Fibroblast of the aortic adventitia (primary cell): ENCODE measurements at regions not wholly inside any gene's neighbourhood (a gene's known extent, or its start where the extent isn't known, plus 50 kb on each side); places are given as distances from the start of the nearest gene placed in this dataset.
A peak's percentile ranks its signal among the peaks of the same experiment; 100 is the strongest.
"Not testable (repeated sequence)": the region's sequence is repeated elsewhere in the genome, so short reads cannot be mapped to it uniquely, and the experiment has no call there.

Experiments
- DNase-seq: peaks from one replicate; pipeline ENCODE4 v3.0.0-alpha.2; 2010; ENCODE audit warnings: low read depth
- H3K4me3 ChIP-seq: 2 replicates; pipeline ENCODE4 v1.5.1; 2011; ENCODE audit warnings: low read depth, mild to moderate bottlenecking, control low read depth, low read length, moderate library complexity
- CTCF ChIP-seq: IDR thresholded peaks from 2 replicates; pipeline ENCODE4 v1.5.1; 2011; ENCODE audit warnings: mild to moderate bottlenecking, low read length, control low read depth, inconsistent platforms; ENCODE audit not compliant: insufficient read depth

GRCh38 chr18:5707586-5707985 is 163.8 kb upstream of the EPB41L3 start:
- TF ChIP-seq CTCF = no peak
- H3K4me3 ChIP-seq = no peak overlapping the region

GRCh38 chr18:5705393-5705792 is 161.6 kb upstream of the EPB41L3 start:
- DNase-seq = no peak
- TF ChIP-seq CTCF = no peak
- H3K4me3 ChIP-seq = no peak overlapping the region

More at GRCh38 chr18:5707586-5707985, 163.8 kb upstream of the EPB41L3 start:
- DNase-seq = no peak

- TF ChIP-seq CTCF = no peak
- no peak for DNase-seq
- no peak overlapping the region for H3K4me3 ChIP-seq
Observed at GRCh38 chr18:5704847-5705246, 161.1 kb upstream of the EPB41L3 start.

GRCh38 chr18:5702016-5702415 is 158.2 kb upstream of the EPB41L3 start:
- DNase-seq, H3K4me3 ChIP-seq: not testable (repeated sequence)

- DNase-seq = peak; percentile 43
- TF ChIP-seq CTCF = no peak
Observed at GRCh38 chr18:5693699-5694294, 150.0 kb upstream of the EPB41L3 start.

GRCh38 chr18:5678779-5679406 is 135.1 kb upstream of the EPB41L3 start:
- H3K4me3 ChIP-seq = no peak overlapping the region
- TF ChIP-seq CTCF = no peak
- no peak for DNase-seq

More at GRCh38 chr18:5693699-5694294, 150.0 kb upstream of the EPB41L3 start:
- no peak overlapping the region for H3K4me3 ChIP-seq

GRCh38 chr18:5678278-5678677 is 134.5 kb upstream of the EPB41L3 start:
- TF ChIP-seq CTCF = no peak
- no peak for DNase-seq

More at GRCh38 chr18:5678278-5678677, 134.5 kb upstream of the EPB41L3 start:
- no peak overlapping the region for H3K4me3 ChIP-seq
